Activated naive CD4-positive, alpha-beta T cell (primary cell): ENCODE measurements at regions not wholly inside any gene's neighbourhood (a gene's known extent, or its start where the extent isn't known, plus 50 kb on each side); places are given as distances from the start of the nearest gene placed in this dataset.

ENCODE experiments used
- DNase-seq, 4 experiments: peaks; one replicate each; lab custom pipeline; 2025; lab: John Stamatoyannopoulos, UW

DNA sequence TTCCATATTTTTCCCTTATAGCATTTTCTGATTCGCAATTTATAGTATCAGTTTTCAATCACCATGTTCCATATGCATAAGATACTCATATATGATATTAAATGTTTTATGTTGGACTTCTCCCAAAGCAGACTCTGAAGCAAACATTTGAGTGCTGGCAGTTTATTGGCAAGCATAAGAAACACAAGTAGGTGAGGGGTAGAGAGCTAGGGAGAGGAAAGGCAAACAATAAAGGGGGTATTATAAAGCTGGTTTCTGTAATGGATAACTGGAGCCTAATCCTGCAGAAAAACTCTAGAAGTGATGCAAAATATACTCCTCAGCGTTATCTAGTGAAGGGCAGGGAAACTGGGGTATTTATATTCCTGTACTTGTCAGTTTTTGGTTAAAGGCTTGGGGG, 491.5 kb upstream of the TGFBR2 start:
- DNase-seq = no peak

DNA sequence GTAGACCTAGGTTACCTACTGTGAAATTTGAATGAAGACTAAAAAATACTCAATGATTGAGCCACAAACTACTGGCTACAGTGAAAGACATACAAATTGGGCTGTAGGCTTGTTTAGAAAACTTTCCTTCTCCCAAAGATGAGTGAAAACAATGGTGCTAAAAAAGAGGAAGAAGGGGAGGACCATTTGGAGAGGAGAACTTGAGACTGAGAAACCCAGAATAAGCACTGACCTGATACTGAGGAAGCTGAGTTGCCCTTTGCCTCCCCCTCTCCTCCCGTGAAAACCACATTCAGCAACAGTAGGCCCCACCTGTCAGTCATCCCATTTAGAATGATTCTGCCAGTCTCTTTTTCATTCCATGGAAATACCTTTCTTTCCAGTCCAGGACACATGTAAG, 484.0 kb upstream of the TGFBR2 start:
- no peak for DNase-seq

DNA sequence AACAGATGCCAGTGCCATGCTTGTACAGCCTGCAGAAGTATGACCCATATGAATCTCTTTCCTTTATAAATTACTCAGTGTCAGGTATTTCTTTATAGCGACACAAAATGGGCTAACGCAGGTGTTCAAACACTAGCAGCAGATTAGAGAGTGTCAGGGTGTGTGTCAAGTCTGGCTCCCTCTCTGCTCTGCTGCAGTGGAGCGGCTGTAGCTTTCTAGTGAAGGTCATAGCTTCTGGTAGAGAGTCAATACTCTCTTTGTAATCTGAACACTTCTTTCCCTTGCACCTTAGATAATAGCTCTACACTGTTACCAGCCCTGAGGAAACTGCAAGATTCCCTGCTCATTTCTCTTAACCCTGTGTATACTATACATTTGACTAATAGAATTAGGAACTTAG, 483.2 kb upstream of the TGFBR2 start:
- DNase-seq = no peak

DNA sequence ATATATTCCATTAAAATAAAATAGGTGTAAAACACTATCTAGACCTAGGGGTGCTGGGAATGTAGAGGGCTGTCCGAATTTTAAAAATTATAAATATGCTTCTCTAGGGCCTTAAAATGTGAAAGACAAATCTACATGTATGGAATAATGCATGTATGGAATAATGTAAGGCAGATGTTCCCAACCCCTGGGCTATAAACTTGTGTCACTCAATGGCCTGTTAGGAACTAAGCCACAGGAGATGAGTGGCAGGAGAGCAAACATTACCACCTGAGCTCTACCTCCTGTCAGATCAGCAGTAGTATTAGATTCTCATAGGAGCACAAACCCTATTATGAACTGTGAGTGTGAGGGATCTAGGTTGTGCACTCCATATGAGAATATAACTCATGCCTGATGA, 482.6 kb upstream of the TGFBR2 start:
- DNase-seq = no peak

DNA sequence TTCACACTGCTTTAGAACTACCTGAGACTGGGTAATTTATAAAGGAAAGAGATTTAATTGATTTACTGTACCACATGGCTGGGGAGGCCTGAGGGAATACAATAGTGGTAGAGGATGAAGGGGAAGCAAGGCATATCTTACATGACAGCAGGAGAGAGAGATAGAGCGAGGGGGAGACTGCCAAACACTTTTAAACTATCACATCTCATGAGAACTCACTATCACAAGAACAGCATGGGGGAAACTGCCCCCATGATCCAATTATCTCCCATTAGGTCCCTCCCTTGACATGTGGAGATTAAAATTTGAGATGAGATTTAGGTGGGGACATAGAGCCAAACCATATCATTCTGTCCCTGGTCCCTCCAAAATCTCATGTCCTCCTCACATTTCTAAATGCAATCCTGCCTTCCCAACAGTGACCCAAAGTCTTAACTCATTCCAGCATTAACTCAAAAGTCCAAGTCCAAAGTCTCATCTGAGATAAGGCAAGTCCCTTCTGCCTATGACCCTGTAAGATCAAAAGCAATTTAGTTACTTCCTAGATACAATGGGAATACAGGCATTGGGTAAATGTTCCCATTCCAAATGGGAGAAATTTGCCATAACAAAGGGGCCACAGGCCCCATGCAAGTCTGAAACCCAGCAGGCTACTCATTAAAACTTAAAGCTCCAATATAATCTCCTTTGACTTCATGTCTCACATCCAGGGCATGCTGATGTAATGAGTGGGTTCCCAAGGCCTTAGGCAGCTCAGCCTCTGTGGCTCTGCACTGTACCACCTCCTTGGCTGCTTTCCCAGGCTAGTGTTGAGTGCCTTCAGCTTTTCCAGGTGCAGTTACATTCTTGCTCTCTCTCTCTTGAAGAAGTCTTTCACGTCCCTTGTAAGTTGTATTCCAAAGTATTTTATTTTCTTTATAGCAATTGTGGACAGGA, 481.7 kb upstream of the TGFBR2 start:
- no peak for DNase-seq

DNA sequence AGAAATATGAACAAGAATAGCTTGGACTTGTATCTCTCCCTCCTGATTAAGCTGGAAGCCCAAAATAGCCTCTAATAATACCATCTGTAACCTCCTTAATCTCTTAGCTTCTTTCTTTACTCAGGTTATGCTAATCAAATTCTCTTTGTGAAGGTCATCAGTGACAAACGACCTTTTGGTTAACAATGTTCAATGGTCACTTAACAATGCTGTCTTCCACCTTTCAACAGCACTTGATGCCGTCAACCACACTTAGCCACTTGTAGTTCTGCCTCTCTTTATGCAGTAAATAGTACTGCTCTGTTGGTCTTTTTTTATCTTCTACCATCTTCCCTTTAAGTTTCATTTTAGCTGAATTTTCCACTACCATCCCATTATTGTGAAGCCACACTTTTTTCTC, 476.6 kb upstream of the TGFBR2 start:
- DNase-seq = no peak

DNA sequence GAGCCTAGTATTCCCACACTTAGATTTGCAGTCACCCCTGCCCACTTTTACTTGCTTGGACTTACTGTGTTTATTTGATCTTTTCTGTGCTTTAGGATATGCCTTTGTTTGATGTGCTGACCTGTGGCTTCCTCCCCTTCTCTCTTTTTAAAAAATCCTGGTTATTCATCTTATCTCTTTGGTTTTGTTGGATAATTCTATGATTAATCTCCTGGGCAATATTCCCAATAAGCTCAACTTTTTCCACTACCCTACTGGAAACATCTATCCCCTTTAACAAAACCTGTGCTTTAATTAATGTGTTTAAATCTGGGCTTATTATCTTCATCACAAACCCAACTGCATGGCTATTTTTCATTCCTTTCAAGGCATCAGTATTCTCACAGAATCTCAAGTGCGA, 476.0 kb upstream of the TGFBR2 start:
- no peak for DNase-seq

DNA sequence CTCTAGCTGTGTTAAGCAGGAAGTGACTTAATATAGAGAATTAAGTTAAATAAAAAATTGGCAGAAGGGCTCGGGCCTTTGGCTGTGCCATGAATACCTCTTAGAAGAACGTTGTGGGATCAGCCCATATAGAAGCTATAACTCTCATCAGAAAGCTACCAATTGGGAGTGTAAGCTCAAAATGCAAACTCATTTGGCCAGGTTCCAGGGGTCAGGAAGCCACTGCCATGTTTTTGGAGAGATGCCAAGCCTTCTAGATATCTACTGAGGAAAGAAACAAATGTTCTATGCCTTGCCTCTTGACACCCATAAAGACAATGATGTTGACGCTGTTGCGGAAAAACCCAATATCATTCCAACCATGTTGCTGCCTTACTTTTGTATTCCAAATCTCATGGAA, 475.2 kb upstream of the TGFBR2 start:
- no peak for DNase-seq

DNA sequence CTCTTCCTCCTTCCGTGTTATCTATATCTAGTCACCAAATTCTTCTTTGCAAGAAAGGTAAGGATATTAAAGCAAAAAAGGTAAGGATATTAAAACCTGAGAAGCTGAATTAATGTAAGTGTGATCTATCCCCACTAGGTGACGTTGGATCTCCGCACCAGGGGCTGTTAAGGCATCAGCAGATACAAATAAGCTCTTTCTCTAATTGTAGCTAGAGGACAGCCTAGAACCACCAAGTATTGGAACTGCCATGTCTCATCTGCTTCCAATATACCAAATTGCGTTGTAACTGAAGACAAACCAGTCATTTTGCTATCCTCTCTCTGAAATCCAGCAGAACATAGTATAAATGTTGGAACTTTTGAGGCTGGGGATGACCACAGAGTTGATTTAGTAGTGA, 471.2 kb upstream of the TGFBR2 start:
- DNase-seq = no peak

DNA sequence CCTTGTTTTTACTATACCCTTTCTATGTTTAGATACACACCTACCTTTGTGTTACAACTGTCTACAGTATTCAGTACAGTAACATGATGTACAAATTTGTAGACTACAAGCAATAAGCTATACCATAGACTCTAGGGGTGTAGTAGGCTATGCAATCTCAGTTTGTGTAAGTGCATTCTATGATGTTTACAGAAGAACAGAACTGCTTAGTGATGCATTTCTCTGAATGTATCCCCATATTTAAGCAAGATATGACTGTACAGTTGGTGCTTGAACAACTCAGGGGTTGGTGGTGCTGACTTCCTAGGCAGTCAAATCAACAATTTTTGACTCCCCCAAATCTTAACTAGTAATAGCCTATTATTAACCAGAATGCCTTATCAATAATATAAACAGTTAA, 467.1 kb upstream of the TGFBR2 start:
- DNase-seq = no peak

DNA sequence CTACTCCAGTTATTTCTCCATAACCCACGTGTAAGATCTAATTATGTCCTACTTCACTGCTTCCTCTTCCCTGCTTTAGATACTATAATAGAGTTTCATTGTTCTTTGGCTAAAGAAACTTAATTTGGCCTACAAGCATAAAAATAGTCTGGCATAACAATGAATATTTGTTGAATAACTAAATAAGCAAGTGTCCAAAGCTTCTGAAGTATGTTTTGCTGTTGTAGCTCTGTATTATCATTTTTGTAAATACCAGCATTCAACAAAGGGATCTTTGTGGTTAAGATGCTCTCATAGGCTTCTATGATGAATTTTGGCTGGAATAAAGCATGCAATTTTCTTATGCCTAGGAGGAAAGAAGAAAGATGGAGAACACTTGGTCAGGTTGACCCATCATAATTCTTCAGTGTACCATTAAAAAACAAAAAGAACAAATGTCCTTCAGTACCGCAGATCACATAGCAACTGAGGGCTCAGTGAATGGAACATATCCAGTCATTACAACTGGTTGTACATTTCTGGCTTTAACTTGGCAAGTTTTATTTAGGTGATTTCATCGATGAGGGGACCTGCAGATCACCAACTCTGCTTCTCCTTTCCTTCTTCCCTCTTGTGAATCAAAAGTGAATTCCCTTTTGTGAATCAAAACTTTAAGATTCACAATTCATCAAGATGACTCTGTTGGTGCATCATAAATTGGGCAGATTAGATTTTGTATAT, 465.9 kb upstream of the TGFBR2 start:
- no peak for DNase-seq

DNA sequence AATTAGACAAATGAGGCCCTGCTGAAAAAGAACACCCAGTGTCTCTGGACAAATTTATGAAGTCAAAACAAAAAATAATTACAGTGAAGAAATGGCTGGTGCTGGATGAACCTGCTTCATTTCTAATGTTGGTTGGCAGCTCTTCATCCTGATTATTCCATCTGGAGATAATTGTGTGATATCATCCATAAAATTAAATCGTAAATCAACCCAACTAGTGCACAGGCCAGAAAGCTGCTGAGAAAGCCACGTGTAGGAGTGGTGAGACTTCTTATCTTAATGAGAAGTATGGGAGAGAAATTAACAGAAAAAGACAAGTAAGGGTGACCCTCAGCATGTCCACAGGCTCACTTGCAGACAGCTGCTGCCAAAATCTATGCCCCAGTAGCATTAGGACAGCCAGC, 465.2 kb upstream of the TGFBR2 start:
- DNase-seq = no peak

DNA sequence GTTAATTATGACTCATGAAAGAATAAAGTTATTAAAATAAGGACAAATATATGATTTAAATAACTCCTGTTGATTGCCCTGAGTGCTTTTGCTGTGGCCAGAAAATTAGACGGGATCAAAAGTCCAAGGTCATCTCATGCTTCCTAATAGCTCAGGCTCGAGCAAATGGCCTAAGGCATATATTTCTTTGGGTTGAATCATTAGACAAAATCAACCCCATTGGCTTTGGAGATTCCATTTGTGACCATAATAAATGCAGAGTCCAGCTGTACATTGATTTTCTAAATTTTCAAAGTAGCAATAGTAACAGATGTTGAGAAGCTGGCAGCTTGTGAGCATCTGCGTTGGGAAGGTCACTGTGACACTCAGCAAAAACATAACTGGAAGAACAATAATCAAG, 464.5 kb upstream of the TGFBR2 start:
- DNase-seq = no peak

DNA sequence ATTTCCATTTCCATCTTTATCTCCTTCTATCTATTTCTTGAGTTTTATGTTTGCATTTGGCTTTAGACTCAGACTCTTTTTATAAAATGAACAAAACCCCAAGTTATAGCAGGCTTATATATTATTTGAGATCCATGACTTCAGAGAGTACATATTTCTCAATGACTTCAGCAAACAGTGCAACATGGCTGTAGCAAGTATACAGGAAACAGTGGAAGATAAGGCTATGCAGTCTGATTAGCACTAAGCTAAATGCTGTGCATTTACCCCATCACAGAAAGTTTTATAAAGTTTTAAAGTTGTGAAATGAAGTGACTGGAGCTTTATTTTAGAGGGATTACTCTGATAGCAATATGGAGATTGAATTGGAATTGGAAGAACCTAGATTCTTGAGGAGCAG, 463.5 kb upstream of the TGFBR2 start:
- DNase-seq = no peak

DNA sequence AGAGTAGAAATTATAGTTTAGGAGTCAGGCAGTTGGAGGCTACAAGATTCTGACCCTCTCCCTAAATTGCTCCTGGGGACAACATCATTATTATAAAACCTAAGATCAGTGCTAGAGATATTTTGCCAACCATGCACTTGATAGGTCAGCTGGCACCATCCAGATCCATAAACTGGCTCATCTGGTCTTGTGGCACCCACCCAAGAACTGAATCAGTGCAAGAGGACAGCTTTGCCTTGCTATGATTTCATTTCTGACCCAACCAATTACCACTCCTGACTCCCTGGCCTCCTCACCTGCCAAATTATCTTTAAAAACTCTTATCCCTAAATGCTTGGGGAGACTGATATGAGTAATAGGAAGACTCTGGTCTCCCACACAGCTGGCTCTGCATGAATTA, 461.1 kb upstream of the TGFBR2 start:
- DNase-seq = no peak

DNA sequence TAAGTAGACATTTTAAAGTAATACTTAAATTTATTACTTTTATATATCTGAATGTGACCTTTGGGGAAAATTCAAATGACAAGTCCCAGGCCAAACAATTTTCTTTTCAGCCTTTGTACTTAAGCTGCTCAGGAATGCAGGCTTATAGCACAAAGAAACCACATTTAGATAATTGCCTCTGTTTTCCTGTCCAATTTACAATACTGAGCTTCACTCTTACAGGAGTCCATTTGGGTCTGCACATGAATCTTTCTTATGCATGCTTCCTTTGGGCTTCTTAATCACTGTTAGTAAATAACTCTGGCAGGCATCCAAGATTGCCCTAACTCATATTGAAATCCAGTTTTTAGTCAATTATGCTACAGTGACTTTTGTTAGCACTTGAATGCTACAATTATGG, 459.4 kb upstream of the TGFBR2 start:
- DNase-seq = no peak

DNA sequence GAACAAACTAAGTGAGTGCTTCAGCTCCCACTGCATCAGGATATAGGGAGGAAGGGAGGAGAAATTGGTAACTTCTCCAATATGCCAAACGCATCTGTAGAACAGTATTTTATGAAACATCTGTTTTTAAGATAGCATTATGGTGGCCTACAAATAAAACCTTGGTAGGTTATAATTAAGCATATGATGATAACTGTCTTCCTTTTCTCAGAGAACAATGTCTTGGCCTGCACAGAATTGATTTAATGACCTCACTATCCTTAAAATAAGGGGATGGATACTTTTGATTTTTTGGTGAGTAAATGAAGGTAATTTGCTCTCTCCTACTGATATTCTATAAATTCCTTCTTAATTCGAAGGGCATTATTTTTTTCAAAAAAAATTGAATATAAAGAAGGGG, 451.5 kb upstream of the TGFBR2 start:
- no peak for DNase-seq

DNA sequence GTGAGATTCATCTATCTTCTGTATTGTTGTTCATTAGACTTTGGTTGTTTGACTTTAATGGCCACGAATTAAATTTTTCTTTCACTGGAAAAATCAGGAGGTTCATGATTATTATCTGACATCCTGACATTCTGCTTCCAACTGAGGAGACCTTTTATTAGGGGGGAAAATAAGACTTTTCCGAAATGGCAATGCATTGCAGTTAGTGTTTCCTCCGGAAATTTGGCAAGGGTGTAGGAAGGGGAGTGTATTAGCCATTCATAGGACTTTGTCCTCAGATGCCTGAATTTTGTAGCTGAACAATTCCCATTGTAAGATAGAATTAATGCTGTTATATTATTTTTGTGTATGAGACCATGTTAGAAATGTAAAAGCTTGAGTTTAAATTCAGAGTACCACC, 450.6 kb upstream of the TGFBR2 start:
- DNase-seq = no peak

DNA sequence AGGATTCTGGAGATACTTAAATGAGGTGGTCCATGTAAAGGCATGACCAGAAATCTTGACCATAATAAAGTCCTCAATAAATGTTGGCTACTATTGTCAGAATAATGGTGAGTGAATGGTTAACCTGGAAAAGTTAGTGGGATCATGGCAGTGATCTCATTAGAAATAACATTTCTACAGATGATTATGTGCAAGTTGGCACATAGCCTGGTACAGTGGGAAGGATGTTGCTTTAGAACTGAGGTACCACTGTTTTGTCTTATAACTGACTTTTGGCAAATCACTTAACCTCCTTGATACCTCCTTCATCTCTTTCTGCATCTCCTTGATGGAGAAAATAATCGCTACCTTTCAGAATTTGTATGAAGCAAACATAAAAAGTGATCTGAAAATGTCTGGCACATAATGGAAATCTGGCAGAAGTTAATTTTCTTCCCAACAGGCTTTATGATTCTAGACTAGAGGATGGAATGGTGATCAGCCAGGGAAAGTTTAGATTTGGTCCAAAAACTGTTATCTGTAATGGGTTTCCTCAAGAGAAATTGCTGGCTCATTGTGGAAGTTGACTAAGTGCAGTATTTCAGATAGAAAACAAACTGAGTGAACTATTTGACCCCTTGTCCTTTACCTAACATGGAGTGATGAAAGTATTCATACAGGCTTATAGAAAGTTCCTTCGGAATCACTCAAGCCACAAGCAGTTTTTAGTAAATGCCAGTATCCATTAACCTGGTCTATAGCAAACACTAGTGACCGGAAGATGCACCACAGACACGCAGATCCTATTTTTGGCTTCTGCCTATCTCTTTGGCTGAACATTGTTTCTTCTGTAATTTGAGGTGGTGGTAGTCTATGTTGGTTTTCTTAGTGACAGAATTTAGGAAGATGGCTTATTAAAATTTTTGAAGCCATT, 449.6 kb upstream of the TGFBR2 start:
- DNase-seq = no peak

DNA sequence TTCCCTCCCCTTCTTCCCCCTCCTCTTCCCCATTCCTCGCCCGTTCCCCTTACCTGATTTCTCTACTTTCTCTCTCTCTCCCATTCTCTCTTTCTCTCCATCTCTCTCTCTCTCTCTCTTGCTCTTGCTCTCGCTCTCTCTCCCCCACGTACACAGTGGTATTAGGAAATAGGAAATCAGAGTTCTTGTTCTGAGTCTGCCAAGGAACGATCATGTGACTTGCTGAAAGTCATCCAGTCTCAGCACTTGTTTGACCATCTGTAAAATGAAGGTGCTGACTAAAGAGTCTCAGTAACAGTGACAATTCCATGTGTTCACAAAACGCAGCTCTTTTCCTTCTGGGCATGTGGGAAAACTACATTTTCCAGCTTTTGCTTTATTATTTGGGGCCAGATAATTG, 445.0 kb upstream of the TGFBR2 start:
- DNase-seq = no peak

DNA sequence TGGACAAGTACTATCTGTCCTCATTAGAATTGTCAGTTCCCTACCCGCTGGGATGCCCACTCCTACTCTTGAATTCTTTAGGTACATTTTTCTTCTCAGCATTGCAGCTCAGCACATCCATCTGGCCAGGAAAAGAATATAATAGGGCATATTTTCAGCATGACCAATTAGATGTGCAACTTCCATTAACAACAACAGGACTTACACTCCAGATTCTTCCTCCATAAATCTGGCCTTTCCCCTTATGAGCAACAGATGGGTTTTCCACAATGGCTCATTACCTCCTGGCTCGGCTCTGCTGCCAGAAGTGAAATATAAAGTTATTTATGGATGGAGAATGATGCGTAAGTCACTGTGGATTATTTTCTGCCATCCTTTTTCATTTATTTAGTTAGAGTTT, 443.8 kb upstream of the TGFBR2 start:
- DNase-seq = no peak

DNA sequence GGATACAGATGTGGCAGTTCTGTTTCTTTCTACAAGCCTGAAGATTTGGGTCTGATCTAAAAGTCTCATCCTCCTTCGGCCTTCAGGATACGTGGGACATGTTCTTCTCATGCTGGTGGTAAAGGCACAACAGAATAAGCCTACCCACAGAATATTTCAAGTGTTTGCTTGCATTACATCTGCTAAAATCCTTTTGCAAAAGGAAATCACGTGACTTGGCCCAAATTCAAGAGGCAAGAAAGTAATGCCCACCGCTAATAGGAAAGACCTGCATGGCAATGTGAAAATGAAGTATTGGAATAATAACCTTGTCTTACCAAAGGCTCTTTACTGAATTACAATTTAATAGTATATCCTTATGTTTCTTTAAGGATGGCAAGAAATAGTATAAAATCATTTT, 439.9 kb upstream of the TGFBR2 start:
- no peak for DNase-seq
